Astrocyte of the hippocampus (primary cell): ENCODE measurements at regions not wholly inside any gene's neighbourhood (a gene's known extent, or its start where the extent isn't known, plus 50 kb on each side); places are given as distances from the start of the nearest gene placed in this dataset.

Source experiments
- DNase-seq: peaks from one replicate; pipeline ENCODE4 v3.0.0; 2011; ENCODE audit warnings: low read depth, low spot score

DNA sequence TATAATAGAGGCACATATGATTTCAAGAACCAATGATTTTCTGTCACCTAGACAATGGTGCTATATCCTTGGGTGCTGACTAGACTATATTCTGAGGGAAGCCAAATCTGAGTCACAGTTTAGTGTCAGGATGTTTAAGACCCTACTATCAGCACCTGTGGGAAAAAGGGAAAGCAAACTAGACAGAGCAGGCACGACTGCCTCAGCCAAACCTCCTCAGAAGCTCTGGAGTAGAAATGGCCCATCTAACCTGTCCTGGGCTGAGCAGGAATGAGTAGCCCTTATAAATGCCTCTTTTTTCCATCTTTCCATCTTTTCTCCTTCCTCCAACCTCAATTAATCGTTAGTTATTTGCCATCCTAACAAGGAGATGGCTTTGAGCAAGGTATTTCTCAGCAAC is 80.4 kb upstream of the TECRL start:
- DNase-seq, result no peak

DNA sequence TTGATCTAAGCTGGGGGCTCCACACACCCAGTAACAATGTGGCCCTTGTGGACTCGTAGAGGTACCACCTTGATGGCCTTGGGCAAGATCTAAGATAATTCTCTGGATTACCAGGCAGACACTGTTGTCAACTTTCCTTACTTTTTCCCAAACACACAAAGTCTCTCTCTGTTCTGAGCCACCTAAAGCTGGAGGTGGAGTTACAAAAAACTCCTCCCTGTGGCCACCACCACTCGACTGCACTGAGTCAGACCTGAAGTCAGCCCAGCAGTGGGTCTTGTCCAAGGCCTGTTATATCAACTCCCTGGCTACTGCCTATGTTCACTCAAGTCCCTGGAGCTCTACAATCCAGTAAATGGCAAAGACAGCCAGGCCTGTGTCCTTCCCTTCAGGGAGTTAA is 70.1 kb upstream of the TECRL start:
- no peak for DNase-seq

DNA sequence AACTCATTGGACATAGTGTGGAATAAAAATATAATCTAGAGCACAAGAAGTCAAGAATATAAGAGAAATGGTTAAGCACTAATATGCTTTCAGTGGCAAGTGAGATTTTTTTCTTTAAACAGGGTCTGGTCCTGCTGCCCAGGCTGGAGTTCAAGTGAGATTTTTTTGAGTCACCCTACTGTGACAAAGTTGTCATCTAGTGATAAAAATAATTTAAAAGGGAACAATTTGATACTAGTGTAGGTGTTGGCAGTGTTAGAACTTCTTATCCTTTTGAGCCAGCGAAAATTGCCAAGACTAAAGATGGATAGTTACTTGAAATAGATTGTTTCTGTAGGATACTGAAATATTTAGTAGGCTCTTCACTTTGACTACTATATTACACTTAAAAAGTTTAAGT is 67.9 kb upstream of the TECRL start:
- DNase-seq, result no peak

DNA sequence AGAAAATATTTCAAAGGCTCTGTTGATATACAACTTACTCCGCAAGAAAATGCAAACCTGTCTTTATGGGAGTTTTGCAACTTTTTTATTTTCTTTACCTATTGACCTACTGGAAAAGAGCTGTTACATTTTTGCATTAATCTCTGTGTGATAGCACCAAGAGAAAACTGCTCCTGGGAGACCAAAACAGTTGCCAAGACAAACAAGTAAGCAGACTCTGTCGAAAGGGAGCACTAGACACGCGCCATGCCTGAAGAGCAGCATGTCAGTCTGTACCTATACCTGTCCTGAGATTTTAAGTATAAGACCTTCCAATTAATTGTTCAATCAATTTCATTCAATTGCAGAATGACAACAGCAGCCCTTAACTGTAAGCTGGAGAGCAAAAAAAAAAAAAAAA is 56.0 kb upstream of the TECRL start:
- DNase-seq, result peak; percentile 45

DNA sequence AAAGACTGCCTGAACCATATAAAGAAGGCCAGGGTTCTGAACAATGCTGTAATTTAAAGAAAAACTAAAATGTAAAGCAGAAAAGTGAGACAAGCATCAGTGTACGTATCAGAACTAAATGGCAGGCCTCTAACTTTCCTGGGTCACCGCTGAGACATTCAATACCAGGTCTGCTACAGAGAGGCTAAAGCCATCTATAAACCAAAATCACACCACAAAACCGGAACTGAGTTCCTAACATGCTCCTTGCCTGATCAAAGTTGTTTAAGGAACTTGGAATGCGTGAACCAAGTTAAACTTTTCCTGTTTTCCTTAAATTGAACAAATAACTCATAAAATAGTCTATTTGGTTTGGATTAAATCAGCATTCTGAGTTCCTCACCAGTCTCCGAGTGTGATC is 55.3 kb upstream of the TECRL start:
- peak; percentile 10 for DNase-seq
